ENCODE measurements at regions not wholly inside any gene's neighbourhood (a gene's known extent, or its start where the extent isn't known, plus 50 kb on each side); places are given as distances from the start of the nearest gene placed in this dataset.
"Not testable (repeated sequence)": the region's sequence is repeated elsewhere in the genome, so short reads cannot be mapped to it uniquely, and the experiment has no call there.

DNA sequence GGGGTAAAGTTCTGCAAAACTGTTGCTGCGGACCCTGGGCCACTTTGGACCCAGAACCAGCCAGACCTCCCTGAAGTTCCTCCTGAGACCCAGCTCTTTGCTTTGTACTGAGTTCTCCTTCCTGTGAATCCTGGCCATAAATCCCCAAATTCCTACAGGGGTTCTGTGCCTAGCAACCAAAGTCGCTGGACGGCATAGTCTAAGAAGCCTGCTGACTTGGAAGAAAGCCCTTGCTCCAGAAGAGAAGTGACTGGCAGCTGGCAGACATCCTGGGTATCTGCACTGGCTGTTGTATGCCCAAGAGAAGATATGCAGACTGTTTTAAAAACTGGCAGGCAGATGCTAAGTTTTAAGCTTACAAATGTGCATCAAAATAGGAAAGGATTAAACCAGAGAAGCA lies 99.9 kb upstream of the SLC24A4 start:
- no peak for DNase-seq (ENCODE audit: extremely low read depth, low read depth)

DNA sequence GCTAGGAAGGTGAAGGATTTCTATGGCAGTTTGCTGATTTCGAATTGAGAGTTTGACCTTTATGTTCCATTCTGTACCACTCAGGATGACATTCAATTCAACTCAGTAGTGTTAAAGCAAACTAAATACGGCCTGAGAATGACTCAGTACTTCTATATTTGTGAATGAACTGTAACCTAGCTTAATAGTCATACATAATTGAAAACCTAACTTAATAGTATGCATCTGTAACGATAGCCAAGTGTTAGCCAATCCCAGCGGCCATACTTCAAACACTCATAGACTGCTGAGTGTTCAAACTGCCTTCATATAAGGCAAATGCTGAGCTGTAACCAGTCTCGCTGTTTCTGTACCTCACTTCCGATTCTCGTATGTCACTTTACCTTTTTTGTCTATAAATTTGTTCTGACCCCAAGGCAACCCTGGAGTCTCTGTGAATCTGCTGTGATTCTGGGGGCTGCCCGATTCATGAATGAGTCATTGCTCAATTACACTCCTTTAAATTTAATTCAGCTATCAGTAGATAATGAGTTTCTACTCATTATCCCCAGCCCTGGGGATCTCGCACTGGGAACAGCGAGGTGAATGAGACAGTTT lies 98.5 kb upstream of the SLC24A4 start:
- peak; percentile 42 for DNase-seq (ENCODE audit: extremely low read depth, low read depth)

DNA sequence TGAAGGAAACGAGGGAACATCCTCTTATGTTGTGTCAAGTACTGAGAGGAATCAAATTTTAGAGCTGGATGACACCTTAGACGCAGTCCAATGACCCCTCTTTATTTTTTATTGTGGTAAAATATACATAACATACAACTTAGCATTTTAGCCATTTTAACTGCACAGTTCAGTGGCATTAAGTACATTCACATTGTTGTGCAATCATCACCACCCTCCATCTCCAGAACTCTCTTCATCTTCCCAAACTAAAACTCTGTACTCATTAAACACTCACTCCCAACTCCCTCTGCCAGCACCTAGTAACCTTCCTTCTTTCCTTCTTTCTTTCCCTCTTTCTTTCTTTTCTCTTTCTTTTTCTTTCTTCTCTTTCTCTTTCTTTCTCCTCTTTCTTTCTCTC lies 97.2 kb upstream of the SLC24A4 start:
- DNase-seq (ENCODE audit: extremely low read depth, low read depth), result no peak

DNA sequence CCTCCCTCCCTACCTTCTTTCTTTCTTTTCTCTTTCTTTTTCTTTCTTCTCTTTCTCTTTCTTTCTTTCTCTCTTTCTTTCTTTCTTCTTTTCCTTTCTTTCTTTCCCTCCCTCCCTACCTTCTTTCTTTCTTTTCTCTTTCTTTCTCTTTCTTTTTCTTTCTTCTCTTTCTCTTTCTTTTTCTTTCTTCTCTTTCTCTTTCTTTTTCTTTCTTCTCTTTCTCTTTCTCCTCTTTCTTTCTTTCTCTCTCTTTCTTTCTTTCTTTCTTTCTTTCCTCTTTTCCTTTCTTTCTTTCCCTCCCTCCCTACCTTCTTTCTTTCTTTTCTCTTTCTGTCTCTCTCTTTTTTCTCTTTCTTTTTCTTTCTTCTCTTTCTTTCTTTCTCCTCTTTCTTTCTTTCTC lies 96.8 kb upstream of the SLC24A4 start:
- DNase-seq (ENCODE audit: extremely low read depth, low read depth), result not testable (repeated sequence)

DNA sequence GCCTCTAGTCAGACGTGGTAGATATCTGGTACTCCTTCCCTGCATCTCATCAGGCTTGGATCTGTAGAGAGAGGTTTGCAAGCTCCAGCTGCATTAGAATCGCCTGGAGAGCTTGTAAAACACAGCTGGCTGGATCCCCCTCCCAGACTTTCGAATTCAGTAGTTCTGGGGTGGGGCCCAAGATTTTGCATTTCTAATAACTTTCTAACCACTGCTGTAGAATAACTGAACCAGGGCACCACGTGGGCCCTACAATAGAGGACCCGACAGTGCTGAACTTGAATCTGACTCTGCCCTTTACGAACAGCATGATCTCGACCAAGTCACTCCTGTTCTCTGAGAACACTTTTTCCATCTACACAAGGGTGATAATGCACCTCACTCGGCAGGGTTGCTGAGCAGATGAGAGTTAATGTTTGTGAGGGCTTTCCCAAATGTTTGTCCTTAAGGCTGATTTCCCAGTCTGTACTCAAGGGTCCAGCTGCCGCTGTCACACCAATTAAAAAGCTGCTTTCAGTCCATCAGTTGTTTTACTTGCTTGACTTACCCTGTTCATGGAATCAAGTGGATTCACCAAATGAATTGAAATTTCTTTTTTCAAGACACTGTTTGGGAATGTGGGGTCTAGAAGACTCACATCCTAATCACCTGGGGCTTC lies 86.6 kb upstream of the SLC24A4 start:
- DNase-seq (ENCODE audit: extremely low read depth, low read depth), result no peak

DNA sequence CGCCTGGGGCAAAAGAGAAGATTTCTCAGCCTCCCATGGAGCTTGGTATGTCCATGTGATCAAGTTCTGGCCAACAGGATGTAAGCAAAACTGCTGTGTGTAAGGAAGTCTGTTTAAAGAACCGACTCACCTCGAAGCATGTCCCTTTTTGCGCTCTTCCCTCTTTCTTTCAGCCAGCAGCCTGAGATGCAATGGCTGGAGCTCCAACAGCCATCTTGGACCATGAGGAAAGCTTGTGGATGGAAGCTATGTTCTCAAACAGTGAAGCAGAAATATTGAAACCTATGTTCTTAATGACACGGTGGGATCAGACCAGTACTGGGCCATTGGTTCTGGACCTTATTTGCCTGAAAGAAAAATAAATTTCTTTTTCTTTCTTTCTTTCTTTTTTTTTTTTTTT lies 82.3 kb upstream of the SLC24A4 start:
- DNase-seq (ENCODE audit: extremely low read depth, low read depth), result no peak

DNA sequence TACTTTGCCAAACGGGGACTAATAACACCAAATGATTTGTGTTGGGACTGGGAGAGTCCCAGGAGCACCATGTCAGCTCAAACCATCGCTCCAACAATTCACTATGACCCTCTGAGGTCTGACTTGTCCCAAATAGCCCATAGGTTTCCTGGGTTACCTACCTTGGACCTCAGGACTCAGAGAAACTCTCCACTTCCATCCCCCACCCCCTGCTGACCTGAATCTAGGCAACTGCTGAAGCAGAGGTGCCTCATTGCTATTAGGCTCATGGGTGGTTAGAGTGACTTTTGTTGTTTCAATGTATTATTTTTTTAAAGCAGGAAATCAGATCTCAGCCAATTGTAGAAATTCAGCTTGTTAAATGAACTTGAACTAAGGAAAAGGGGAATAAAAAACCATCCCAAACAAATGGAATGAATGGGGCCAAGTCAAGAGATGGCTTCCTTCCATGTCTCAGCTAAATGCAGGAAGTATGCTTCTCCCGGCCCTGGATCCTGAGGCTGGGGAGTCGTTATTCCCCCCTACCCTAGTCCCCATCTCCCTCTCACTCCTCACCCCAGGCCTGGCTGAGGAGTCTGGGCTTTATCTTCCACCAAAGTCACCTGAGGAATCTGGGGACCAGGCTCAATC lies 80.9 kb upstream of the SLC24A4 start:
- no peak for DNase-seq (ENCODE audit: extremely low read depth, low read depth)

DNA sequence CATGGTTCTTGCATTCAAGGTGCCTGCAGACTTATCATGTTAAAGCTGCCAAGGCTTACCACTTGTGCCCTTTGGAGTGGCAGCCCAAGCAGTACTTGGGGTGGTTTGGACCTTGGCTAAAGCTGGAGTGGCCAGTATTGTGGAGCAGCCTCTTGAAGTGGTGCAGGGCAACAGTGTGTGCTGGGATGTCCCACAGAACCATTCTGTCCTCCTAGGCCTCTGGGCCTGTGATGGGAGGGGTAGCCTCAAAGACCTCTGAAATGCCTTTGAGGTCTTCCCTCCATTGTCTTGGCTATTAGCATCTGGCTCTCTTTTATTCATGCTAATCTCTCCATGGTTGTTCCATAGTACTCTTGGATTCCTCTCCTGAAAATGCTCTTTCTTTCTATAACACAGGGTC lies 78.2 kb upstream of the SLC24A4 start:
- DNase-seq (ENCODE audit: extremely low read depth, low read depth), result no peak

DNA sequence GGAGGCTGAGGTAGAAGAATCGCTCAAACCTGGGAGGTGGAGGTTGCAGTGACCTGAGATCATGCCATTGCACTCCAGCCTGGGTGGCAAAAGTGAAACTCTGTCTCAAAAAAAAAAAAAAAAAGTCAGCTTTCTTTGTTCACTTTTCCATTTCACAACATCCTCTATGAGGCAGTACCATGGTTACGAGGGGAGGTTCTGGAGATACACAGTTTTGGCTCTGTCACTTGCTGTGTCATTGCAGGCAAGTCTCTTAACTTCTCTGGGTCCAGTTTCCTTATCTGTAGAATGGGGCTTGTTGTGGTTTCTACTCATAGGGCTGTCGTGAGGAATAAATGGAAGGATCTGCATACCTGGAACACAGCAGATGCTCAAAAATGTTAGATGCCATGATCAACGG lies 75.6 kb upstream of the SLC24A4 start:
- DNase-seq (ENCODE audit: extremely low read depth, low read depth), result no peak

DNA sequence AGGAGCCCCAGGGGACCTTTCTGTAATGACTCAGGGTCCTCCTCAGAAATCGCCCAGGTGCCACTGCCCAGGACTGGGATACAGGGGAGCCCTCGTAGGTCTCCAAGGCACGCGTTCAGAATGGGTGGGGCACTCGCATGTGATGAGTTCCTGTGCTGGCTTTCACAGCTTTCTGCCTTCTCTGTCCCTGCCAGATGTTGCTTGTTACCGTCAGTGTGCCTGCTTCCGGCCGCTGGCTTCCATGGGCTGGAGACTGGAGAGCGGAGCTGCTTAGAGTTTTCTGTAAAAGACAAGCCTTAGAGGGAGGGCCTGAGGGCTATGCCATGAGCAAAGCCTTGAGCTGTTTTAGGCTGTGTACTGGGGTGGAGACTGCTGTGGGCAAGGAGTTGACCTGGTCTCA lies 75.0 kb upstream of the SLC24A4 start:
- DNase-seq (ENCODE audit: extremely low read depth, low read depth), result no peak

DNA sequence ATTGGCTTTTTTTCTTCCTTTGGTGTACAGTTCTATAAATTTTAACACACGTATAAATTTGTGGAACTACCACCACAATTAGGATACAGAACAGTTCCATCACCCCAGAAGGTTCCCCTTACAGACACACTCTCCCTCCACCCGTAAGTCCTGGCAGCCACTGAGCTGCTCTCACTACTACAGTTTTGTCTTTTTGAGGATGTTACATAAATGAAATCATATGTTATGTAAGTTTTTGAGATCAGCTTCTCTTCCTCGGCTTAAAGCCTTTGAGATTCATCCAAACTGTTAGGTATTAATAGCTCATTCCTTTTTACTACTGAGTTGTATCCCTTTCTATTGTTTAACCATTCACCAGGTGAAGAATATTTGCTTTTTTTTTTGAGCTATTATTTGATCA lies 74.3 kb upstream of the SLC24A4 start:
- DNase-seq (ENCODE audit: extremely low read depth, low read depth), result no peak

DNA sequence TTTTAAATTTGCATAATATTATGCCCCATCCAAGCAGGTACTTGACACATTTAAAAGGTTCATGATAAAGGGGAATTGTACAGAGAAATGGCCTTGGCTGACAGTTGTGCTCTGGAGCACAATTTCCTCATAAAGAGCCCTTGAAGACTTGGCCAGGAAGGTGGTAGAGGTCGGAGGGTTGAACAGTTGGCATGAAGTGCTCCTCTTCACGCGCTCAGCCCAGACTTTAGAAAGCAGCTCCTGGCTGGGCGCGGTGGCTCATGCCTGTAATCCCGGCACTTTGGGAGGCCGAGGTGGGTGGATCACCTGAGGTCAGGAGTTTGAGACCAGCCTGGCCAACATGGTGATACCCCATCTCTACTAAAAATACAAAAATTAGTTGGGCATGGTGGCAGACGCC lies 72.6 kb upstream of the SLC24A4 start:
- DNase-seq (ENCODE audit: extremely low read depth, low read depth), result not testable (repeated sequence)

DNA sequence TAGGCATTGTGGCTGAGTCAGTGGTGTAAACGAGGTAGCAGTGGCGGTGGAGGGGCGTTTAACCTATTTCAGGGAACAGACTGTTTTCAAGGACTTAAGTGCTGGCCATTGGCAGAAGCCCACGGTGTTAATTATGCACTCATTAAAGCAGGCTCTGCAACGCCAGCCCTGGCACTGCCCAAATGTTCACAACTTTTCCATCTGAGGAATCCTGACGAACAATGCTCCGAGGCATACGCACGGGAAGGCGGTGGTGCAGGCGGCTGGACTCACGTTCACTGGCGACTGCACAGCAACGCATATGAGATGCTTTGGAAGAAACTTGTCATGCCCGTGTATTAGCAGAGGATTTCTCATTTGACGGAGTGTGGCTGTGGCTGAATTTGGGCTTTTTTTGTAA lies 70.6 kb upstream of the SLC24A4 start:
- no peak for DNase-seq (ENCODE audit: extremely low read depth, low read depth)

DNA sequence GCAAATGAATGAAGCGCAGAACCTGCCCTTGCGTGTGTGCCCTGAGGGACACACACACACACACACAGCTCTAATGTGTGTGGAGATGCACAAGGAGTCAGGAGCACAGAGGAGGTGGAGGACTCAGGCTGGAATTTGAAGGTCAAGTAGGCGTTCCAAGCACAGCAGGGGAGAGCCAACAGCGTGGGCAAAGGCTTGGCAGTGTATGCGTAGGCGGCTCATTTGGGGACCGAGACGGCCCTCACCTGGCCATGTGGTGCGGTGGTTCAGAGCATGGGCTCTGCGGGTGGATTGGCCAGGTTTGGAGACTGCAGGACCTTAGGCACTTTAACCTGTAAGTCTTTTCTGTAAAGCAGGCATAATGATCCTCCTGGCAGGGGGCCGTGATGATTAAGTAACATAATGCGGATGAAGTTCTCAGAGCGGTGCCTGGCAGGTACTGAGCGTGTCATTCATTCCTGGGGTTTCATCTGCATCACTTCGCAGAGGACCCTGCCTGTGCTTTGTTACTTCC lies 69.5 kb upstream of the SLC24A4 start:
- DNase-seq (ENCODE audit: extremely low read depth, low read depth), result no peak

DNA sequence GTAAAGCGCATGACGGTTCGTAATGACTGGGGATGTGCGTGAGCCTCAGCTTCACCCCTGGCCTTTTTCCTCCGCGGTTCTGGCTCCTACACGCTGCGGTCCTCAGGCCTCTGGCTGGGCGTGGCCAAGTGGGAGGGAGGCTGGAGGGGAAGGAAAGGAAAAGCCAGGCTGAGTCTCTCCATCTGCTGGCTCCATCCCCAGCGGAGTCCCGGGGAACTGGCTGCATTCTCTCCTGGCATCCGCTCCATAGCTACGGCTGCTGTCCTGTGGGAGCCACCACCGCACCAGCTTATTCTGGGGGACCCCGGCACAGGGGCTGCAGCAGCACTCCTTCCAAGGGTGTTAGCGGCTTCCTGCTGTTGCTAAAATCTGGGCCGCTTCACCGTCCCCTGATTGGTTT lies 68.2 kb upstream of the SLC24A4 start:
- no peak for DNase-seq (ENCODE audit: extremely low read depth, low read depth)

DNA sequence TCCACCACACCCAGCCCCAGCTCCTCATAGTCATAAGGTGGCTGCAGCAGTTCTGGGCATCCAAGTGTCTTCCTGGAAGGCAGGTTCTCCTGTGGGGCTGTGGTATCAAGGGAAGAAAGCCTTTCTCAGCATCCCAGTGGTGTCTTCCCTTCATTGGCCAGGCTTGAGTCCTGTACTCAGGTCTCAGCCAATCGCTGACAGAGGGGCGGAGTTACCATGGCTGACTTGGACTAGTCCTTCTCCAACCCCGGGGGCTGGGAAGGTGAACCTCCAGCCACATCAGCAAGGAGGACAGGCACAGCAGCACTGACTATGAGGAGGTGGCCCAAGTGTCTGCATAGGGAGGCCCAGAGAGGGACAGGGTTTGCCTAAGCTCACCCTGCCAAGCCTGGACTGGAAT lies 64.0 kb upstream of the SLC24A4 start:
- no peak for DNase-seq (ENCODE audit: extremely low read depth, low read depth)

DNA sequence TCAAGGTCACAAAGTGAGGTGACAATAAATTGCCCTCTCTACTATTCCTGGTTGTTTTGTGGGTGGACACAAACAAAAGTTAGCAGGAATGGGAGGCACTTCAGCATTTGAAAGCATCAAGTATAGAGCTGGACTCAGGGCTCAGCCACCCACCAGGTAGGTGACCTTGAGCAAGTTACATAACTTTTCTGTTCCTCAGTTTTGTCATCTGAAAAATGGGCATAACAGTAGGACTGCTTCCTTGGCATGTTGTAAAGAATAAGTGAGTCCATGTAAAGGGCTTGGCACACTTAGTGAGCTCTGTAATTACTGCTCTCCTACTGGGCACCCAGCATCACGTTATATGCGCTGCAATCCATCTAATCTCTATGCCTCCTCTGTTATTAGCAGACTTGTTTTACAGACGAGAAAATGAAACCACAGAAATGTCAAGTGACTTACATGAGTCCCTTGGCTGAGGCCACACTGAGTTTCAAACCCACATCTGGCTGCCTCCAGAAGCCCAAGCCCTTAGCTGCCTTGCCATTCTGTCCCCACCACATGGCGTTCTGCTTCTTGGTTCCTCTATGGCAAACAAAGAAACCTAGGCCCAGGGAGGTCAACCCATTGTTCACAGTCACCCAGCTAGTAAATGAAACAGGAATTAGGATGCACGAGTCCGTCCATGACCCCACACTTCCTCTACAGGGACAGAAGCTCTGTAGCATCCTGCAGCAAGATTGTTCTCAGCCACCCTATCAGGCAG lies 63.2 kb upstream of the SLC24A4 start:
- DNase-seq (ENCODE audit: extremely low read depth, low read depth), result no peak

DNA sequence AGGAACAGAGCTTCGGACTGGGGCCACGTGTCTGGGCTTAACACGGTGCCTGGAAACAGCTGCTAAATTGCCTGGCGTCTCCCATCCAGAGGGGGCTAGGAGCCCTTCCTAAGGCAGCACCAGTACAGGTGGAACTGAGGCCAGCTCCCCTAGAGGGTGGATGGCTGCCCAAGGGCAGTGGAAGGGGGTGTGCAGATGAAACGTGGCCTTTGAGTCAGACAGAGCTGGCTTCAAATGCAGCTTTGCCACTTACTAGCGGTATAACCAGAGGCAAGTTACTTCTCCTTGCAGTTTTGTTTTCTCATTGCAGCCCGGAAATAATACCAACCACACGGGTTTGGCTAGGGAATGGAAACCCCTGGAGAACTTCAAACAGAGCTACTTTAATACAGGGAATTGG lies 59.3 kb upstream of the SLC24A4 start:
- DNase-seq (ENCODE audit: extremely low read depth, low read depth), result no peak

DNA sequence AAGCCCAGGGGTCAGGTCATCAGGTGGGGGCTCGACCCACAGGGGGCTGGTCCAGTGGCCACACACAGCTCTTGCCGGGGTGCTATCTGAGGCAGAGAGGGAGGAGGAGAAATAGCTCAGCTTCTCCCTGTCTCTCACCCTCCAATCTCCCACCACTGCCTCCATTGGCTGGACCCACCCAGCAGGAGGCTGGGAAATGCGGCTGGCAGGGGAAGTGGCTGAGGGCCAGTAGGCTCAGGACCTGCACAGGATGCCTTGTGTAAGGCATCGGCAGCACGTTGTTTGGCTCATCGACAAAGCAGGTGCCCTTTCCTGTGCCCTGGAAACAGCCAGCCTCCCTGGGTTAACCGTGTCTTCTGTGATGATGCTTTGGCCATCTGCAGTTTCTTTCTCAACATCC lies 58.8 kb upstream of the SLC24A4 start:
- no peak for DNase-seq (ENCODE audit: extremely low read depth, low read depth)

DNA sequence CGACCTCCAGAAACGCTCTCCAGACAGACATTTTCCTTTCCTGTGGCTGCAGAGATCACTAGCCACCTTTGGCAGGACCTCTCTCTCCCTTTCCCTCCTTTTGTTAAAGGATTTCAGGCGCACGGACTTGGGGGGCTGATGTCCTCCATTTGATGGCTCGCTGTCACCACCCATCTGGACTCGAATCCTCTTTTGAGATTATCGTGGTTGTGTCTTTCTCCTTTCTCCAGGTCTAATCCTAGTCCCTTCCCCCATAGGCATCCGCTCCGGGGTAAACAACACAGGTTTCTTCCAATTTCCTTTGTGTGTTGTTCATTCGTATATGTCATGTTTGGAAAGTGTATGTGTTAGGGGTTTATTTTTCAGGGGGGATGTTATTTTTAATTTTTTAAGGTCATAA lies 56.7 kb upstream of the SLC24A4 start:
- DNase-seq (ENCODE audit: extremely low read depth, low read depth), result no peak
